GM19025 (cell line): ENCODE measurements at regions not wholly inside any gene's neighbourhood (a gene's known extent, or its start where the extent isn't known, plus 50 kb on each side); places are given as distances from the start of the nearest gene placed in this dataset.

Source experiments
- ATAC-seq: cut with Tn5 transposase; IDR thresholded peaks from one replicate; pipeline ENCODE4 v1.9.1; 2021; ENCODE audit warnings: mild to moderate bottlenecking, low read depth, moderate library complexity; ENCODE audit not compliant: unreplicated experiment

GRCh38 chr10:62728479-62728878, 76.0 kb upstream of the ADO start:
- ATAC-seq, result no peak

- peak; percentile 68 for ATAC-seq
Measured at GRCh38 chr10:62732841-62733653, 71.5 kb upstream of the ADO start.

- ATAC-seq, result no peak
Measured at GRCh38 chr10:62733654-62734293, 70.7 kb upstream of the ADO start.

GRCh38 chr10:62734781-62735463, 69.6 kb upstream of the ADO start:
- no peak for ATAC-seq

GRCh38 chr10:62735464-62736167, 68.9 kb upstream of the ADO start:
- peak; percentile 43 for ATAC-seq

GRCh38 chr10:62736168-62736546, 68.4 kb upstream of the ADO start:
- no peak for ATAC-seq

- no peak for ATAC-seq
Measured at GRCh38 chr10:62738916-62739315, 65.6 kb upstream of the ADO start.

- no peak for ATAC-seq
Measured at GRCh38 chr10:62740885-62741745, 63.4 kb upstream of the ADO start.

GRCh38 chr10:62741996-62742395, 62.5 kb upstream of the ADO start:
- ATAC-seq, result no peak

GRCh38 chr10:62742536-62743061, 61.9 kb upstream of the ADO start:
- ATAC-seq, result no peak

- no peak for ATAC-seq
Measured at GRCh38 chr10:62744136-62744535, 60.4 kb upstream of the ADO start.

- no peak for ATAC-seq
Measured at GRCh38 chr10:62745581-62745980, 58.9 kb upstream of the ADO start.

GRCh38 chr10:62746951-62747729, 57.4 kb upstream of the ADO start:
- ATAC-seq, result no peak

- no peak for ATAC-seq
Measured at GRCh38 chr10:62748386-62748785, 56.1 kb upstream of the ADO start.

GRCh38 chr10:62749093-62749683, 55.3 kb upstream of the ADO start:
- ATAC-seq, result no peak
